ENCODE measurements at regions not wholly inside any gene's neighbourhood (a gene's known extent, or its start where the extent isn't known, plus 50 kb on each side); places are given as distances from the start of the nearest gene placed in this dataset.

- Histone ChIP-seq H3K4me2 (ENCODE audit: low read depth, low read length) (no peak overlapping the region), H2AK5ac (ENCODE audit: low read depth, low read length) (no peak overlapping the region), H3K4me1 (ENCODE audit: control insufficient read depth, insufficient read depth, low read length) (no peaks in the 10 kb centered on the region), H2BK120ac (ENCODE audit: low read depth, low read length) (no peak overlapping the region), H3K9me3 (ENCODE audit: control insufficient read depth, insufficient read depth, low read length) (no peaks in the 10 kb centered on the region), H4K8ac (ENCODE audit: low read depth in 2 of 2, low read length in 2 of 2) (no peak overlapping the region), H4K5ac (ENCODE audit: low read depth, low read length) (no peak overlapping the region), H3K56ac (ENCODE audit: extremely low read depth, insufficient read depth, low read length) (no peak overlapping the region), H2BK20ac (ENCODE audit: low read depth, low read length) (no peak overlapping the region), H2AK9ac (replicated peaks; ENCODE audit: low read depth, low read length, poor library complexity) (no peak overlapping the region), H3K9ac (ENCODE audit: low read depth, low read length) (no peak overlapping the region), H2AFZ (replicated peaks; ENCODE audit: low read length, poor library complexity) (no peak overlapping the region), H3K27me3 (ENCODE audit: control insufficient read depth, insufficient read depth, low read length) (no peaks in the 10 kb centered on the region), H3K79me1 (ENCODE audit: low read depth in 1 of 2, low read length in 2 of 2) (no peaks in the 10 kb centered on the region), H3K14ac (replicated peaks; ENCODE audit: low read depth, low read length) (no peak overlapping the region), H3K23ac (ENCODE audit: low read depth, low read length) (no peak overlapping the region), H2BK5ac (ENCODE audit: low read depth, low read length, poor library complexity, severe bottlenecking) (no peak overlapping the region), H2BK15ac (ENCODE audit: low read depth, low read length) (no peak overlapping the region), H3K4me3 (ENCODE audit: insufficient read depth, low read depth, low read length) (no peak overlapping the region), H4K91ac (ENCODE audit: insufficient read depth, low read depth, low read length) (no peak overlapping the region), H3K36me3 (ENCODE audit: control insufficient read depth, insufficient read depth, low read length) (no peaks in the 10 kb centered on the region), H3K18ac (ENCODE audit: low read depth, low read length) (no peak overlapping the region), H4K20me1 (ENCODE audit: insufficient read depth, low read length) (no peaks in the 10 kb centered on the region), H3K27ac (ENCODE audit: insufficient read depth, low read length) (no peak overlapping the region), H3K4ac (ENCODE audit: low read depth, low read length) (no peak overlapping the region), H3K9me1 (ENCODE audit: insufficient read depth, low read length) (no peaks in the 10 kb centered on the region)
- in situ Hi-C loops (cut with MboI; ENCODE audit: low sequenced_read_pairs) (no loop called here), intact Hi-C loops (cut with micrococcal nuclease) (no loop called here), dilution Hi-C loops (cut with HindIII; ENCODE audit: low sequenced_read_pairs, unreplicated experiment) (no loop called here)
- ChIA-PET CTCF (no interaction called here), POLR2A (ENCODE audit: unreplicated experiment) (no interaction called here)
- ATAC-seq (ENCODE audit: low read depth) (no peak), DNase-seq (no peak)
- no CpG with 5 or more reads among the region's 4 CpGs for WGBS, 2 experiments (ENCODE audit: extremely low coverage in 2 of 2, insufficient read length in 1 of 2)
- no TSS peak for BruUV-seq (replicated peaks)
- TF ChIP-seq MAFK (IDR thresholded peaks at IDR 0.05; ENCODE audit: low read depth, low read length), result no peak
- no peak for TF ChIP-seq SMC3 (IDR thresholded peaks at IDR 0.05; ENCODE audit: low read depth, low read length)
- TF ChIP-seq CTCF (conservative IDR thresholded peaks at IDR 0.05; ENCODE audit: low read depth, low read length), result no peak
- no peak for TF ChIP-seq NFE2L2 (IDR thresholded peaks at IDR 0.05; ENCODE audit: low read depth, low read length)
- TF ChIP-seq POLR2A (IDR thresholded peaks at IDR 0.05; ENCODE audit: low read depth, low read length), result no peak
- no peak for TF ChIP-seq CHD1 (IDR thresholded peaks at IDR 0.05; ENCODE audit: low read depth, low read length)
- TF ChIP-seq MAZ (IDR thresholded peaks at IDR 0.05; ENCODE audit: borderline replicate concordance, low read depth, low read length), result no peak
- TF ChIP-seq RFX5 (IDR thresholded peaks at IDR 0.05; ENCODE audit: low read depth, low read length), result no peak
- TF ChIP-seq CEBPB (IDR thresholded peaks at IDR 0.05; ENCODE audit: low read depth, low read length), result no peak
- no peak for TF ChIP-seq RCOR1 (IDR thresholded peaks at IDR 0.05; ENCODE audit: insufficient replicate concordance, low read length)
- TF ChIP-seq RAD21 (IDR thresholded peaks at IDR 0.05; ENCODE audit: low read length), result no peak
- TF ChIP-seq USF2 (IDR thresholded peaks at IDR 0.05; ENCODE audit: low read depth, low read length), result no peak
- no peak for TF ChIP-seq BHLHE40 (IDR thresholded peaks at IDR 0.05; ENCODE audit: low read depth, low read length)
- no peak for TF ChIP-seq FOS (IDR thresholded peaks at IDR 0.05; ENCODE audit: low read depth, low read length)
- no peak for TF ChIP-seq ELK1 (IDR thresholded peaks at IDR 0.05; ENCODE audit: borderline replicate concordance, low read depth, low read length)
- no peak for TF ChIP-seq MXI1 (IDR thresholded peaks at IDR 0.05; ENCODE audit: borderline replicate concordance, low read depth, low read length)
Observed at GRCh38 chr4:179124419-179124818, 1682.2 kb upstream of the AGA start.

All from IMR-90 (cell line).